Embryonic facial prominence (tissue), 1 donor: ENCODE measurements at regions not wholly inside any gene's neighbourhood (a gene's known extent, or its start where the extent isn't known, plus 50 kb on each side); places are given as distances from the start of the nearest gene placed in this dataset.

ENCODE experiments used
- DNase-seq: peaks from one replicate; pipeline ENCODE4 v3.0.0-alpha.2; 2016; ENCODE audit errors: extremely low spot score

DNA sequence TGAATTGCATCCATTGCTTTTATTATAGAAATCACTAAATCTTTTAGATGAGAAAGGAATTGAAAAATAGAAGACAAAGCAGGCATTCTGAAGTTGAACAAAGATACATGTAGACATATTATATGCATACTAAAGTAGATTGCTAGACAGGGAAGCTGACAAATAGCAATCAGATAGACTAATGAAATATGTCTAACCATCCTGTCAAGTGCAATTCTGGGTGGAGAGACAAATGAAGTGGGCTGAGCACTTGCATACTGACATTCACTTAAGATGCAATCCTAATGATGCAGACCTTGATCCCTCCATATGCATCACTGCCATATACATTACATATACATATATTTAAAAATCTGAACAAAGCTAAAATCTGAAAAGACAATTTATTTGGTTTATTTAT is 1130.0 kb upstream of the CDH6 start:
- DNase-seq, result no peak

GRCh38 chr5:30051976-30052375 is 1141.5 kb upstream of the CDH6 start:
- no peak for DNase-seq

DNA sequence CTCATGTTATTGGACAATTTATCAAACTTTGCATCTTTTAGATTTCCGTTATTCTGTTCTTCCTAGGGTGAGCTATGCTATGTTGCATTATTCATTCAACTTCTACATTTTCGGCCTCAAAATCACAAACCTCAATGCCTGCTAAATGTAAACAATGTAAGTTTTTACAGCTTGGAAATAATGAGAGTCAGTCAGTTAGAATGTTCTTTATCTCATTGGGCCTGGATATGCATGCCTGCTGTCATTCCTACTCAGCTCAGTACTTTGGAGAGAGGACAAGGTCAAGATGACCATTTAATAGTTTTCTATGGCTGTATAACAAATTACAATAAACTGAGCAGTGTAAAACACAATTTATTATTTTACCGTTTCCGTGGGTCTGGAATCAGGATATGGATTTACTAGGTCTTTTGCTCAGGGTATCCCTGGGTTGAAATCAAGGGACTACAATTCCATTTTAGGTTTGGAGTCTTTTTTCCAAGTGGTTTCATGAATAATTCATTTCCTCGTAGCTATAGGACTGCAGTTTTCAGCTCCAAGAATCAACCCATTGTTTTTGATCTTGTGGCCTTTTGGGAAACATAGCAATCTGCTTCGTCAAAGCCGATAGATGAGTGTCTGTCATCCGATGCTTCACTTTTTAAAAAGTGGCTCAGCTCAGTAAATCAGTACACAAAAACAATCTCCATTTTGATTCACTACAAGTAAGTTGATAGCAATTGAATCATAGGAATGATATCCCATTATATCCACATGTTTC is 1143.2 kb upstream of the CDH6 start:
- DNase-seq, result no peak

DNA sequence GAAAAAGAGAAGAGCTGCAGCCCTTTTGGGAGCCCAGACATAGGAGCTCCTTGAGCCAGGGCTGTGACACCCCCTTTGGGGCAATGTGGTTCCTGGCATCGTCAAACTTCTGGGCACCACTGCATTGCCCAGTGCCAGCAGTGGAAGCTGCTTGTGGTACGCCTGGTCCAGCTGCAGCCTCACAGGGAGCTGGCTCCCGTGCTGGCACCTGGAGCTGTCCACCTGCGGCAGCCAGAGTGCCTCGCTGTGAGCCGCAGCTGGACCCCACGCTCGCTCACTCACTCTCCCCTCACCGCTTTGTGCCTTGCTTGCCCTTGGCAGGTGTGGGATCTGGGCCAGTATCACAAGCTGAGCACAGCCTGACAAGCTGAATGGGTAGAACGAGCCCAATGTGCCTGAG is 1150.8 kb upstream of the CDH6 start:
- no peak for DNase-seq

DNA sequence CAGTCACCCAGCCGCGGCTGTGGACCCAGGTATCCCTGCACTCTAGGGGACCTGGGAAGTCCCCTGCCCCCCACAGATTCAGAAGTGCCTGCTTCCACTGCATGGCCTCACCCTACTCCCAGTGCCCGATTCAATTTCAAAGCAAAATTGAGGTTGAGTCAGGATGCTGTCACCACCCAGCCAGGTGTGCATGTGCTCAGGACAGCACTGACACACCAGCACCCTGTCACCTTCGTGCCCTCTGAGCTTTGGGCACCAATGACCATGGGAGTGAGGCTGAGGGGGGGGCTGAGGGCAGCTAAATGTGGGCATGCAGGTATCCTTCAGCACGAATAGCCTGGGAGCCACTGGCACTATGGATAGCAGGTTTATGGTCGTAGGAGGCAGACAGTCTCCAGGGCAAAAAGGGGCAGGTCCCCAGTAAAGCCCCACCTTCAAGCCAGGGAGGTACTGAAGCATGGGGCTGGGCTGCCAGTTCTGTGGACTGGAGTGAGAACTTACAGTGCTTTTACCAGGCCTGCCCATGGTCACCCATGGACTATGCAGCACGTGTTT is 1151.6 kb upstream of the CDH6 start:
- DNase-seq, result no peak

DNA sequence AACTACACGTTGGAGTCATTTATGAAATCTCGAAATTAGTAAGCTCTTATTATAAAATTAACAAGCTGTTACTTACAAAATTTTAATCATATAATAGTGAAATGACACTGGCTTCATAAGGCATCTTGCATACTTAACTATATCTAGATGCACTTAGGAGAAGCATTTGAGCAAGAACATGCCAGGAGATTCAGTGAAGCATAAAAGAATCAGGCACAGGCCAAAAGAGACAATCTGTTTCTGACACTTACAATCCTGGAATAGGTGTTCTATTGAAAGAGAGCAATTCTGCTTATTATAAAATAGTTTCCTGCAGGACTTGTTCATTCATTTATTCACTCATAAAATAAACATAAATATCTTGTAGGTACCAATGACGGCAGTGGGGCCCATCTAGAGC is 1152.2 kb upstream of the CDH6 start:
- DNase-seq, result no peak

- peak; percentile 7 for DNase-seq
Measured at GRCh38 chr5:30040488-30041118, 1152.9 kb upstream of the CDH6 start.

DNA sequence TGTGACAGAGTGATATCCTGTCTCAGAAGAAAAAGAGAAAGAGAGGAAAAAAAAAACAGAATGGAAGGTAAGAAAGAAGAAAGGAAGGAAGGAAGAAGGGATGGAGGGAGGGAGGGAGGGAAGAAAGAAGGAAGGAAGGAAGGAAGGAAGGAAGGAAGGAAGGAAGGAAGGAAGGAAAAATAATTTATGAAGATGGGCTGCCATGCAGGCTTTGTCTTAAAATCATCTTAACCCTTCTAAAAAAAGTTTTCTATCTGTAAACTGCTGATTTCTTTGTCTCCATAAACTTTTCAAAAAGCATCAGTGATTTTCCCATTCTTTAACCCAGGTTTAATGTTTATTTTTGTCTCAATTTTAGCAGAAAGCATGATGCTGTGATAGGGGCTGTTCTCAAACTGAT is 1154.1 kb upstream of the CDH6 start:
- DNase-seq, result no peak

- DNase-seq, result no peak
Measured at GRCh38 chr5:30034870-30035269, 1158.6 kb upstream of the CDH6 start.

DNA sequence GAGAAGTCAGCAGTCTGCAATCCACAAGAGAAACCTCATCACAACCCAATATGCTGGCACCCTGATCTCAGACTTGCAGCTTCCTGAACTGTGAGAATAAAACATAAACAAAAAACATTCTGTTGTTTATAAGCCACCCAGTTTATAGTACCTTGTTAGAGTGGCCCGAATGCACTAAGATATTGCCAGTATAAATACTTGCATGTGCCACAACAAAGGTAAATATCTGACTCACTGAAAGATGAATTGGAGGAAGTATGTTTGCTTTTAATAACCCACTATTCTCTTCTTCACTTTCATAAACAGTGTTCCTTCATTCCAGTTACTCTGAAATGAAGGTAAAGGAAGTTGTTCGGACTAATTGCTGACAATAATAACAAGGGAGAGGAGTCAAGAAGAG is 1163.4 kb upstream of the CDH6 start:
- no peak for DNase-seq

DNA sequence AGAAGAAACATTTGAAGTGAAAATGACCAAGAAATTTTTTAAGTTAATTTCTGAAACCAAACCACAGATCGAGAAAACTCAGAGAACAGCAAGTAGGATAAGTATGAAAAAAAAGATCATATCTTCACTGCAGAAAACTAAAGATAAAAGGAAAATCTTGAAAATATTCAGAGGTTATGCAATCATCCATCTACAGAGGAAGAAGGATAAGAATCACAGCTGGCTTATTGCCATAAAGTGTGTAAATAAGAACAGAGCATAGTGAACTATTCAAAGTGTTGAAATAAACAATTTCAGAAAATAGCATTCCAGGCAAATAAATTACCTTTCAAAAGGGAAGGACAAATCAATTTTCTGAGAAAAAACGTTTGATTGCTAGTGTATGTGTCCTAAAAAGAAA is 1191.7 kb upstream of the CDH6 start:
- DNase-seq, result no peak

GRCh38 chr5:30000231-30000630 is 1193.3 kb upstream of the CDH6 start:
- DNase-seq, result no peak

DNA sequence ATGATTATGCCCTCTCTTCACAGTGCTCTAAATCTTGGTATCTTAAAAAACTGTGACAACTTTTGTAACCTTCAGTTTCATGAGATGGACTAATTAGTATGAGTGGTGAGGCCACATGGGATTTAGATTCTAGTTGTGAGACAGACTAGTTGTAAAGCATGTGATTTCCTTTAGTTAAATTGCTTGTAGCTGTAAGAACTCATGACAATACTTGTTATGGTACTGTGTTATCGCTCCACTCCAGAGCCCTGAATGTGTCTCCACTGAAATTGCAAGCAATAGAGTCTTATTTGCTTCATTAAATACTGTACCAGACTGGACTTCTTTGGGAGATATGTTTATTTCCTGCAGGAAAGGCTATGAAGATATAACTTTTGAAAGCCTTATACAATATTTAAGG is 1198.3 kb upstream of the CDH6 start:
- no peak for DNase-seq

GRCh38 chr5:29994519-29994918 is 1199.0 kb upstream of the CDH6 start:
- no peak for DNase-seq

DNA sequence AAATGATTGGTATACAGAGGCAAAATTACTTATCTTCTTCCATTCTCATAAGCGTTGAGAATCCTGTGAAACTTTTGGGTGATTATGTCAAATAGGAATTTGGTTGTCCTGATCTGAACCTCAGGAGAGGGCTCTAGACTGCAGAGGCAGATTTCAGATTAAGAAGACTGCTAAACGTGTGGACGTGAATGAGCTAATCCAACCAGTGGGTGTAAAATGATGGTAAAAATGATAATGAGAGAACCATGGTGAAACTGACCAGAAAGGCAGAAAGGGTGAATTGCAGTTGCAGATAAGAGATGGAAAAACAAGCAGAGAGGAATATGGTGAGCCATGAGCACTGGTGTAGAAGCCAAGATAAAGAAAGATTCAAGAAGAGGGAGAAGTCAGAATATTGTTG is 1200.2 kb upstream of the CDH6 start:
- DNase-seq, result no peak

DNA sequence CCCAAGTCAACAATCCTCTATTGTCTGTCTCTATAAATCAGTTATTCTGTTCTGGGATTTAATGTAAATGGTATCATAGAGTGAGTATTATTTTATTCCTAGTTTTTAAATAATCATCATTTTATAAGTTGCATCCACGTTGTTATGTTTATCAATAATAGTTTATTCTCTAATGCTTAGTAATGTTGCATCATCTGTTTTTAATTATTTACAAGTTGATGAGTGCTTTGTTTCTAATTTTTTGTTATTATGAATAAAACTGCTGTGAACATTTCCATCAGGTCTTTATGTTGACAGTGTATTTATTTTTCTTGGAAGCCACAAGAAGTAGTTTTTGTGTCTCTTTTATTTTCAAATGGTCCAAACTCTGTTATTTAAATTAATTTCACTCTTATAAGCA is 1201.2 kb upstream of the CDH6 start:
- no peak for DNase-seq

DNA sequence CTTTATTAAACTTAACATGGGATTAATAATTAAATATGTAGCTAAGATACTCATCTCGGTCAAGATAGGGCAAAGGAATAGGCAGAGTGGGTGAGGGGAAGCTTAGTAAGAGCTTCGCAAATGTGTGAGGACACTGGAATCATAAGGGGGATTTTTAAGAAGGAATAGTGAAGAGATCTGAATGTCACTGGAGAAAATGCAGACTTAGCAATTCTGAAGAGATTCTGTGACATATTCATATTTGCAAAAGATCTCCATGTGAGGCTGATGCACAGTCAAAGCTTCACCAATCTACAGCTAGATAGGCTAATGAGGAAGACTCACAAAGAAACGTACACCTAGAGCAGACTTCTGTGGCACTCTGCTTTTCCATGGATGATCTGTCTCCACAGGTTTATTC is 1202.8 kb upstream of the CDH6 start:
- no peak for DNase-seq

- DNase-seq, result no peak
Measured at GRCh38 chr5:29984156-29984540, 1209.3 kb upstream of the CDH6 start.

DNA sequence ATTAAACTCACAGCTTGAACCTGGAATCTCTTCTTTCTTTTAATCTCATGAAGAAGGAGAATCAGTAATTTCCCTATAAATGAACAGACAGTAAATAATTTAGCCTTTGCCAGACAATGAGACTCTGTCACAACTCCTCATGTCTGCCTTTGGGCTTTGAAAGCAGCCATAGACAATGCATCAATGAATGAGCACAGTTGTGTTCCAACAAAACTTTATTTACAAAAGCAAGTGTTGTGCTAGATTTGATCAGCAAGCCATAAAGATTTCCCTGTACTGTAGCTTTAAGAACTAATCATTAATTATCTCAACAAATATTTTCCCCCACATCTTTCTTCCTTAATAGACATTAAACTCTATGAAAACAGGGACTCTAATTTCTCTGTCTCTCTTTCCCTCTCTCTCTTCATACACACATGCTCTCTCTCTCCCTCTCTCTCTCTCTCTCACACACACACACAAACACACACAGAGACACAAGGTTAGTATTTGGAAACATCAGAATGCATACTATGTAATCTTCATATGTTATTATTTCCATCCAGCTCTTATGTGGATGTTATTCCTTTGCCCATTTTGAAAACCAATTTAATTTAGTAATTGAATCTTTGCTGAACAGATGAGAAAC is 1209.8 kb upstream of the CDH6 start:
- DNase-seq, result no peak

DNA sequence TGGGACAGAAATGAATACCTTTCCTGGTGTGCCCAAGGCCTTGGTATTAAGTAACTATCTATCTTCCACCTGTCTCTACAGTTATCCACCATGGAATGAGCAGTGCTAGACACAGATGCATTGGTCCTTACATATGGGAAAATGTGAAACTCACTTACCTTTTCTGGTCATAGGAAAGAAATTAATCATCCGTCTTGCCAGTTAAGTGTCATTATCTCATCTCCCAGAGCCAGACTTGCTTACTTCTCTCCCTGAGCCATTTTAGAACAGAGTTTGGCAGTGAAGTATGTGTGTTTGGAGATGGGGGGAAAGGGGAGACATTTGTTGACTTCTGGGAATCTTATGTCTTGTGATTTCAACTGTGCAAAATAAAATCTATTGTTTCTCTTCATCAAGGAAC is 1211.0 kb upstream of the CDH6 start:
- DNase-seq, result no peak

GRCh38 chr5:29972597-29972996 is 1220.9 kb upstream of the CDH6 start:
- no peak for DNase-seq

DNA sequence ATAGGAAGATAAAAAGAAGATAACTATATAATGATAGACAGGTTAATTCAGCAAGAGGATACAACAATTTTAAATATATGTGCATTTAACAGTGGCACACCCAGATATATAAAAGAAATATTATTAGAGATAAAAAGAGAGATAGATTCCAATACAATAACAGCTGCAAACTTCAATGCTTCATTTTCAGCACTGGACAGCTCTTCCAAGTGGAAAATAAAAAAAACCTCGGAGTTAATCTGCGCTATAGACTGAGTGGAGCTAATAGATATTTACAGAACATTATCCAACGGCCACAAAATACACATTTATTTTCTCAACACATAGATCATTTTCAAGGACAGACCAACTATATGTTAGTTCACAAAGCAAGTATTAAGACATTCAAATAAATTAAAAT is 1229.5 kb upstream of the CDH6 start:
- no peak for DNase-seq

- DNase-seq, result no peak
Measured at GRCh38 chr5:29960323-29960722, 1233.2 kb upstream of the CDH6 start.
